ENCODE measurements at regions not wholly inside any gene's neighbourhood (a gene's known extent, or its start where the extent isn't known, plus 50 kb on each side); places are given as distances from the start of the nearest gene placed in this dataset.

DNA sequence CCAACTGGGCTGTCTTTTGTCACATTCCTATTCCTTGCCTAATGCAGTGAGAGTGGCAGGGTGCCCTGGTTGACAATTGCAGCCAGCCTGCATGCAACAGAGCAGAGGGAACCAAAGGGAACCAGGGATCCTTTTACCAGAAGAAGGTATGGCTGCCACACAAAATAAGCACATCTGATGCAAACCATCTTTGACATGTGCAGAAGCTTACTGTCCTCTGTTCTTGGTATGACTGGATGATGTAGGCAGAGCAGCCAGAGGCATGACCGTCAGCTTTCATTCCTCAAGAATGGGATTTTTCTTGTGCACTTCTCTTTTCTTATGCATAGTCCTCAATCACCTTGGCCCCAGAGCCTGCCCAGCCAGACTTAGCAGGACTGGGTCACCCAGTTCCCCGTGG is 116.1 kb downstream of the UQCRFS1 start:
- no peak for ATAC-seq (ENCODE audit: low read depth in 2 of 2)
- DNase-seq, result no peak
- Mint-ChIP-seq H3K27ac (no peak overlapping the region), H3K27me3 (no peaks in the 10 kb centered on the region), H3K36me3 (peaks cover 3% of the 10 kb centered on the region), H3K9me3 (peaks cover 0 to 5% (median 0%) of the 10 kb centered on the region in 7 donors), H3K4me1 (no peaks in the 10 kb centered on the region), H3K4me3 (no peak overlapping the region)
- Histone ChIP-seq H3K27ac (ENCODE audit: insufficient read depth, low read length, poor library complexity, severe bottlenecking) (no peak overlapping the region), H3K36me3 (ENCODE audit: control insufficient read depth, insufficient read depth, low read length) (no peaks in the 10 kb centered on the region), H3K27me3 (ENCODE audit: control insufficient read depth, insufficient read depth, low read length) (no peaks in the 10 kb centered on the region), H3K9me3 (ENCODE audit: control insufficient read depth in 2 of 2, low read length in 2 of 2) (no peaks in the 10 kb centered on the region), H3K4me3 (ENCODE audit: low read depth, low read length) (no peak overlapping the region), H3K4me1 (ENCODE audit: control insufficient read depth, insufficient read depth, low read length, poor library complexity, severe bottlenecking) (no peaks in the 10 kb centered on the region)

GRCh38 chr19:29093553-29093908 is 119.4 kb downstream of the UQCRFS1 start:
- Histone ChIP-seq H3K4me1 (ENCODE audit: control insufficient read depth, insufficient read depth, low read length, poor library complexity, severe bottlenecking) (no peaks in the 10 kb centered on the region), H3K4me3 (ENCODE audit: low read depth, low read length) (no peak overlapping the region), H3K27me3 (ENCODE audit: control insufficient read depth, insufficient read depth, low read length) (no peaks in the 10 kb centered on the region), H3K9me3 (ENCODE audit: control insufficient read depth in 2 of 2, low read length in 2 of 2) (no peaks in the 10 kb centered on the region), H3K36me3 (ENCODE audit: control insufficient read depth, insufficient read depth, low read length) (no peaks in the 10 kb centered on the region), H3K27ac (ENCODE audit: insufficient read depth, low read length, poor library complexity, severe bottlenecking) (no peak overlapping the region)
- Mint-ChIP-seq H3K36me3 (no peaks in the 10 kb centered on the region), H3K4me1 (no peaks in the 10 kb centered on the region), H3K4me3 (no peak overlapping the region), H3K27me3 (no peaks in the 10 kb centered on the region), H3K9me3 (no peaks in the 10 kb centered on the region), H3K27ac (no peak overlapping the region)
- DNase-seq, result no peak
- ATAC-seq (ENCODE audit: low read depth in 2 of 2), result no peak

DNA sequence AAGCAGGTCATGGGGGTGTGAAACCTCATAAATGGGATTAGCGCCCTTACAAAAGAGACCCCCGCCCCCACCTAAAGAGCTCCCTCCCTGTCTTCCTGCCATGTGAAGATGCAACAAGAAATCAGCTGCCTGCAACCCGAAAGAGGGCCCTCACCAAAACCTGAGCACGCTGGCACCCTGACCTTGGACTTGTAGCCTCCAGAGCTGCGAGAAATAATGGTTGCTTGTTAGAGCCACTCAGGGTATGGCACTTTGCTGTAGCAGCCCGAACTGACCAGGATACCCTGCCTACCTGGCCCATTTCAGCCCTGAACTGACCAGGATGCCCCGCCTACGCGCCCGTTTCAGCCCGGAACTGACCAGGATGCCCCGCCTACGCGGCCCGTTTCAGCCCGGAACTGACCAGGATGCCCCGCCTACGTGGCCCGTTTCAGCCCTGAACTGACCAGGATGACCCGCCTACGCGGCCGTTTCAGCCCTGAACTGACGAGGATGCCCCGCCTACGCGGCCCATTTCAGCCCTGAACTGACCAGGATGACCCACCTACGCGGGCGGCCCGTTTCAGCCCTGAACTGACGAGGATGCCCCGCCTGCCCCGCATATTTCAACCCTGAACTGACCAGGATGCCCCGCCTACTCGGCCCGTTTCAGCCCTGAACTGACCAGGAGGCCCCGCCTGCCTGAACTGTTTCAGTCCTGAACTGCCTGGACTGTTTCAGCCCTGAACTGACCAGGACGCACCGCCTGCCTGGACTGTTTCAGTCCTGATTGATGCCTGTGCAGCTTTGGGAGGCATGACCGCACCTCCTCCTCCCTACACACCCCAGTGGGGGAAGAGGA is 120.0 kb downstream of the UQCRFS1 start:
- Histone ChIP-seq H3K4me1 (ENCODE audit: control insufficient read depth, insufficient read depth, low read length, poor library complexity, severe bottlenecking) (no peaks in the 10 kb centered on the region), H3K36me3 (ENCODE audit: control insufficient read depth, insufficient read depth, low read length) (no peaks in the 10 kb centered on the region), H3K4me3 (ENCODE audit: low read depth, low read length) (no peak overlapping the region), H3K27me3 (ENCODE audit: control insufficient read depth, insufficient read depth, low read length) (no peaks in the 10 kb centered on the region), H3K9me3 (ENCODE audit: control insufficient read depth in 2 of 2, low read length in 2 of 2) (no peaks in the 10 kb centered on the region), H3K27ac (ENCODE audit: insufficient read depth, low read length, poor library complexity, severe bottlenecking) (no peak overlapping the region)
- no peaks in the 10 kb centered on the region for H3K9me3 Mint-ChIP-seq
- H3K27me3 Mint-ChIP-seq, result no peaks in the 10 kb centered on the region
- H3K36me3 Mint-ChIP-seq, result no peaks in the 10 kb centered on the region
- peak overlapping the region in 1 of 3 donors; percentile 5 for H3K27ac Mint-ChIP-seq
- DNase-seq (no peak), ATAC-seq (ENCODE audit: low read depth in 2 of 2) (no peak)
- H3K4me3 Mint-ChIP-seq, result no peak overlapping the region
- no peaks in the 10 kb centered on the region for H3K4me1 Mint-ChIP-seq

DNA sequence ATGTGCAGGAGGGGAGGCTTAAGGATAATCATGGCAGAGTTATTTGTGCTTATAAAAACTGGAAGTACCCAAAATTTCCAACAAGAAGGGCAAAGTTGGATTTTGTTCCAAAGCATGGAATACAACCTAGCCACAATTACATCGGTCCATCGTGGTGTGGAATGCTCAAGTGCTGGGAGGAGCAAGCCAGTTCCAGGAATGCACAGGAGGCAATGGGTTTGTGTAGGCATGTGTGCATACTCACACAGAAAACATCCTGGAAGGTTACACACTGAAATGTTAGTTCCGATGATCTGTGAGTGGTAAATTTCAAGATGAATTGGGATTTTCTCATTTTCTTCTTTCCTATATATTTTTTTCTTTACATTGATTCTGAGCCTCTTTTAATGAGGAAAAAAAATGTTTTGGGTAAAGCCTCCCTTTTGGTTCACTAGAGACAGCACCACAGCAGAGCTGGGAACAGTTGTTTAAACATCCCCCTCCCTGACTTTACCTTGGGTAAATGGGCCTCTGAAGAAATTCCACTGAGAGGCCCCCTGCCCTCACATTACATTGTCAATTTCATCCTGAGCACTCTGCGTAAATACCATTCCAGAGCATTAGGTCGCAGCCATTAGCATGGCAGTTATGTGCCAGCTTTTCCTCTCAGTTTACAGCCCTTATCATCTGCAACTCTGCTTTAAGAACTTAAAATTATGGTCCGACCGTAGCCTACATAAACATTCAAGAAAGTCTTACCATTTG is 122.0 kb downstream of the UQCRFS1 start:
- Histone ChIP-seq H3K36me3 (ENCODE audit: control insufficient read depth, insufficient read depth, low read length) (no peaks in the 10 kb centered on the region), H3K27ac (ENCODE audit: insufficient read depth, low read length, poor library complexity, severe bottlenecking) (no peak overlapping the region), H3K4me3 (ENCODE audit: low read depth, low read length) (no peak overlapping the region), H3K9me3 (ENCODE audit: control insufficient read depth in 2 of 2, low read length in 2 of 2) (no peaks in the 10 kb centered on the region), H3K27me3 (ENCODE audit: control insufficient read depth, insufficient read depth, low read length) (no peaks in the 10 kb centered on the region), H3K4me1 (ENCODE audit: control insufficient read depth, insufficient read depth, low read length, poor library complexity, severe bottlenecking) (no peaks in the 10 kb centered on the region)
- Mint-ChIP-seq H3K9me3 (no peaks in the 10 kb centered on the region), H3K27me3 (no peaks in the 10 kb centered on the region), H3K36me3 (no peaks in the 10 kb centered on the region), H3K27ac (no peak overlapping the region), H3K4me1 (no peaks in the 10 kb centered on the region), H3K4me3 (no peak overlapping the region)
- ATAC-seq (ENCODE audit: low read depth in 2 of 2), result no peak
- no peak for DNase-seq

- ATAC-seq (ENCODE audit: low read depth in 2 of 2) (no peak), DNase-seq (no peak)
- Mint-ChIP-seq H3K27me3 (no peaks in the 10 kb centered on the region), H3K27ac (no peak overlapping the region), H3K4me3 (no peak overlapping the region), H3K4me1 (no peaks in the 10 kb centered on the region), H3K36me3 (no peaks in the 10 kb centered on the region), H3K9me3 (no peaks in the 10 kb centered on the region)
- no peak overlapping the region for H3K4me3 ChIP-seq (ENCODE audit: low read depth, low read length)
- H3K4me1 ChIP-seq (ENCODE audit: control insufficient read depth, insufficient read depth, low read length, poor library complexity, severe bottlenecking), result no peaks in the 10 kb centered on the region
- H3K9me3 ChIP-seq (ENCODE audit: control insufficient read depth in 2 of 2, low read length in 2 of 2), result no peaks in the 10 kb centered on the region
- H3K27ac ChIP-seq (ENCODE audit: insufficient read depth, low read length, poor library complexity, severe bottlenecking), result no peak overlapping the region
- no peaks in the 10 kb centered on the region for H3K27me3 ChIP-seq (ENCODE audit: control insufficient read depth, insufficient read depth, low read length)
- no peaks in the 10 kb centered on the region for H3K36me3 ChIP-seq (ENCODE audit: control insufficient read depth, insufficient read depth, low read length)
Observed at GRCh38 chr19:29089315-29089870, 123.6 kb downstream of the UQCRFS1 start.

DNA sequence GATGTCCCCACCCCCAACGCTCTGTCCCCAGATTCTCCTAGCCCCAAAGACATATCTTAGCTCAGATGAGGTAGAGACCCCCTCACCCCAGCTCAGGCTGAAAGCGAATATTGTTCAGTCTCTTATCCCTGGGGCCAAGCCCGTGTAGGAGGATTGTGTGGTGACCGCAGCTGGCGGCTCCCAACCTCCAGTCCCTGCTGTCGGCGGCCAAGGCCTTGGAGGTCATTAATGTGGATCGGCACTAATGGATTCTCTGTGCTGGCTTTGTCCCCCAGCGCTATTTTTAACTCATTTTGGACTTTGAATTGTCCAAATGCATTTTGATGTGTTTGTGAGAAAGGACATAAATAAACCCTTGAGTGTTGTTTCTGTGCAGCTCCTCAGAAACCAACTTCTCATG is 124.2 kb downstream of the UQCRFS1 start:
- Histone ChIP-seq H3K4me3 (ENCODE audit: low read depth, low read length) (no peak overlapping the region), H3K27me3 (ENCODE audit: control insufficient read depth, insufficient read depth, low read length) (no peaks in the 10 kb centered on the region), H3K27ac (ENCODE audit: insufficient read depth, low read length, poor library complexity, severe bottlenecking) (no peak overlapping the region), H3K36me3 (ENCODE audit: control insufficient read depth, insufficient read depth, low read length) (no peaks in the 10 kb centered on the region), H3K9me3 (ENCODE audit: control insufficient read depth in 2 of 2, low read length in 2 of 2) (no peaks in the 10 kb centered on the region), H3K4me1 (ENCODE audit: control insufficient read depth, insufficient read depth, low read length, poor library complexity, severe bottlenecking) (no peaks in the 10 kb centered on the region)
- no peaks in the 10 kb centered on the region for H3K9me3 Mint-ChIP-seq
- no peak for ATAC-seq (ENCODE audit: low read depth in 2 of 2)
- H3K4me1 Mint-ChIP-seq, result no peaks in the 10 kb centered on the region
- no peak overlapping the region for H3K4me3 Mint-ChIP-seq
- H3K36me3 Mint-ChIP-seq, result no peaks in the 10 kb centered on the region
- H3K27me3 Mint-ChIP-seq, result no peaks in the 10 kb centered on the region
- H3K27ac Mint-ChIP-seq, result no peak overlapping the region
- DNase-seq, result no peak

DNA sequence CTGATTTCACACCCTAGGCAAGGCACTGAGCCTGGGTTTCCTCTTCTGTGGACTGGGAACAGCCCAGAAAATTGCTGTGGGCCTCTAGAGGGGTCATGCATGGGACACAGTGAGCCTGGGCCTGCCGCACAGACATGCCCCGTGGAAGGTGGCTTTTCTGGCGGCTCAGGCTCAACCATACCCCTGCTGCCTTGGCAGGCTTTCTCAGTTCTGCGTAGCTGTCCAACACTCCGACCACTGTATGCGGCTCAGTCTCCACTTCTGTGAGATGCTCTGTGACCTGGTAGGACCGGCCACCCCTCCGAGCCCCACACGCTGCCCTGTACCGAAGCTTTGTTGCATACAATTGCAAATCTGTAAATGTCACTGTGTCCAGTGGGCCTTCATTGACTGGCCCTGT is 126.3 kb downstream of the UQCRFS1 start:
- H3K27ac Mint-ChIP-seq, result no peak overlapping the region
- no peaks in the 10 kb centered on the region for H3K27me3 Mint-ChIP-seq
- H3K36me3 ChIP-seq (ENCODE audit: control insufficient read depth, insufficient read depth, low read length), result no peaks in the 10 kb centered on the region
- no peaks in the 10 kb centered on the region for H3K36me3 Mint-ChIP-seq
- no peak overlapping the region for H3K4me3 Mint-ChIP-seq
- no peak overlapping the region for H3K4me3 ChIP-seq (ENCODE audit: low read depth, low read length)
- no peaks in the 10 kb centered on the region for H3K9me3 ChIP-seq (ENCODE audit: control insufficient read depth in 2 of 2, low read length in 2 of 2)
- no peaks in the 10 kb centered on the region for H3K4me1 ChIP-seq (ENCODE audit: control insufficient read depth, insufficient read depth, low read length, poor library complexity, severe bottlenecking)
- no peak for DNase-seq
- H3K27me3 ChIP-seq (ENCODE audit: control insufficient read depth, insufficient read depth, low read length), result no peaks in the 10 kb centered on the region
- H3K27ac ChIP-seq (ENCODE audit: insufficient read depth, low read length, poor library complexity, severe bottlenecking), result no peak overlapping the region
- ATAC-seq (ENCODE audit: low read depth in 2 of 2), result no peak
- no peaks in the 10 kb centered on the region for H3K9me3 Mint-ChIP-seq
- H3K4me1 Mint-ChIP-seq, result no peaks in the 10 kb centered on the region

Measured in CD4-positive, CD25-positive, alpha-beta regulatory T cell (primary cell).